K562 (cell line): ENCODE measurements at regions not wholly inside any gene's neighbourhood (a gene's known extent, or its start where the extent isn't known, plus 50 kb on each side); places are given as distances from the start of the nearest gene placed in this dataset.
"Not testable (repeated sequence)": the region's sequence is repeated elsewhere in the genome, so short reads cannot be mapped to it uniquely, and the experiment has no call there.

ENCODE experiments used
- ATAC-seq: fragments of 200-7000 bp; cut with Tn5 transposase; 3 replicates; pipeline ENCODE4 v1.9.1; 2020; ENCODE audit warnings: moderate library complexity
- BruUV-seq: library from RNA; stranded (reverse); fragments of 400-500 nt; replicated peaks from 2 replicates; lab custom pipeline; 2021; lab: Mats Ljungman, UMichigan
- CTCF ChIA-PET: fragments of 300-600 bp; formaldehyde crosslinking; extraction: SDS; loops from one replicate; lab custom pipeline; 2021; ENCODE audit warnings: low intra/inter-chr PET ratio; lab: Yijun Ruan, JAX
- POLR2A ChIA-PET: fragments of 300-600, 350-650 bp; sonication (Branson Sonifier 250); formaldehyde crosslinking; extraction: SDS; loops from one replicate; lab custom pipeline; 2021; ENCODE audit warnings: antibody characterized with exemption, inconsistent platforms; lab: Yijun Ruan, JAX
- DNase-seq, 4 experiments: peaks; one replicate each; pipeline versions ENCODE4 v3.0.0 to v3.0.0-alpha.2; 2011 to 2018; ENCODE audit warnings: low spot score in 3 of 4, mixed read lengths in 3 of 4; ENCODE audit errors: extremely low read depth in 1 of 4
- FAIRE-seq: peaks from 2 replicates; lab custom pipeline; 2011; peaks lifted over from hg19 to GRCh38; lab: Jason Lieb, UNC
- H2AFZ ChIP-seq: 2 replicates; pipeline ENCODE4 v1.6.0; 2011; ENCODE audit warnings: low read depth, low read length, control low read depth, inconsistent platforms
- H3K27ac ChIP-seq: fragments of 200-600 bp; 3 replicates; pipeline ENCODE4 v1.8.0; 2011; ENCODE audit warnings: low read depth, mild to moderate bottlenecking, control low read depth, inconsistent platforms, low read length, moderate library complexity, mixed read lengths; ENCODE audit errors: extremely low read depth
- H3K27me3 ChIP-seq, 2 experiments: fragments of 300-600 bp in 1 of 2; 2 replicates in 1 of 2; 3 replicates in 1 of 2; pipeline versions ENCODE4 v1.6.0 to v1.8.0; 2011; ENCODE audit warnings: inconsistent platforms in 2 of 2, low read length in 2 of 2, mild to moderate bottlenecking in 1 of 2, mixed read lengths in 1 of 2, moderate library complexity in 1 of 2; ENCODE audit not compliant: control insufficient read depth in 2 of 2, insufficient read depth in 2 of 2
- H3K36me3 ChIP-seq: fragments of 300-600 bp; 3 replicates; pipeline ENCODE4 v1.8.0; 2011; ENCODE audit warnings: mild to moderate bottlenecking, low read length, inconsistent platforms; ENCODE audit not compliant: control insufficient read depth, insufficient read depth
- H3K4me1 ChIP-seq, 2 experiments: fragments of 200-600 bp in 1 of 2; replicated peaks in 1 of 2; 2 replicates in 1 of 2; 3 replicates in 1 of 2; pipeline versions ENCODE4 v1.5.1 to v1.8.0; 2011; ENCODE audit warnings: inconsistent platforms in 2 of 2, low read length in 2 of 2, mild to moderate bottlenecking in 1 of 2, mixed read lengths in 1 of 2, moderate library complexity in 1 of 2; ENCODE audit not compliant: control insufficient read depth in 2 of 2, insufficient read depth in 2 of 2
- H3K4me2 ChIP-seq: 2 replicates; pipeline ENCODE4 v1.6.1; 2011; ENCODE audit warnings: low read length, control low read depth, inconsistent platforms, mixed read lengths; ENCODE audit not compliant: insufficient read depth
- H3K4me3 ChIP-seq: fragments of 200-600 bp; sonication (generic), shearing (Covaris generic); 2 replicates; pipeline ENCODE4 v1.5.1; 2016; ENCODE audit warnings: control low read depth, inconsistent platforms
- H3K79me2 ChIP-seq: fragments of 200-600 bp; 3 replicates; pipeline ENCODE4 v1.8.0; 2011; ENCODE audit warnings: low read length, inconsistent platforms; ENCODE audit not compliant: control insufficient read depth, insufficient read depth
- H3K9ac ChIP-seq, 2 experiments: 2 replicates each; pipeline versions ENCODE4 v1.6.0 to v1.6.1; 2011; ENCODE audit warnings: low read depth in 2 of 2, low read length in 2 of 2, control low read depth in 1 of 2, inconsistent platforms in 1 of 2, mild to moderate bottlenecking in 1 of 2, mixed read lengths in 1 of 2; ENCODE audit not compliant: insufficient read depth in 1 of 2
- H3K9me1 ChIP-seq: one replicate; pipeline ENCODE4 v1.6.0; 2011; ENCODE audit warnings: inconsistent platforms, mild to moderate bottlenecking, low read length, moderate library complexity; ENCODE audit not compliant: control insufficient read depth, insufficient read depth
- H3K9me3 ChIP-seq: replicated peaks from 2 replicates; pipeline ENCODE4 v1.5.1; 2011; ENCODE audit warnings: low read depth, low read length, inconsistent platforms; ENCODE audit not compliant: control insufficient read depth, insufficient read depth
- H4K20me1 ChIP-seq: replicated peaks from 2 replicates; pipeline ENCODE4 v1.6.1; 2011; ENCODE audit warnings: low read length, inconsistent platforms, mixed read lengths; ENCODE audit not compliant: control insufficient read depth, insufficient read depth
- HMGN3 ChIP-seq: IDR thresholded peaks from 2 replicates; pipeline ENCODE4 v1.6.1; 2011; ENCODE audit warnings: borderline replicate concordance, low read depth, mild to moderate bottlenecking, mixed read lengths, low read length; ENCODE audit not compliant: insufficient read length; ENCODE audit errors: extremely low read depth
- MCM2 ChIP-seq: fragments of 450-650 bp; IDR thresholded peaks from 2 replicates; pipeline ENCODE4 v1.6.1; 2017; ENCODE audit warnings: low read depth, mild to moderate bottlenecking
- SMARCA5 ChIP-seq: fragments of 450-650 bp; IDR thresholded peaks from 2 replicates; pipeline ENCODE4 v1.6.1; 2016
- TBL1XR1 ChIP-seq, 2 experiments: IDR thresholded peaks; 2 replicates each; pipeline ENCODE4 v1.6.1; 2012; ENCODE audit warnings: improper control_type of control experiment in 2 of 2, low read length in 2 of 2, mild to moderate bottlenecking in 1 of 2
- TCFL5 ChIP-seq: fragments of 250-450 bp; sonication (Bioruptor Pico); conservative IDR thresholded peaks from 2 replicates; pipeline ENCODE4 v1.6.1; 2021; ENCODE audit warnings: mild to moderate bottlenecking, moderate library complexity, matching md5 sums
- ZBTB26 ChIP-seq: fragments of 450-650 bp; formaldehyde crosslinking; IDR thresholded peaks from 2 replicates; pipeline ENCODE4 v1.4.0; 2022; ENCODE audit warnings: missing genetic modification characterization
- ZNF121 ChIP-seq: sonication (generic); formaldehyde crosslinking; conservative IDR thresholded peaks from 2 replicates; pipeline ENCODE4 v1.8.0; 2022; ENCODE audit warnings: missing genetic modification reagents
- WGBS: fragments of 100-300 bp; shearing (Covaris generic); methylation state at CpG from one replicate; pipeline ENCODE4 v1.1.6; 2016; ENCODE audit warnings: low coverage, mixed read lengths; ENCODE audit not compliant: insufficient coverage; ENCODE audit errors: missing lambda C conversion rate; 5-methylcytosine and 5-hydroxymethylcytosine counted together
- in situ Hi-C: fragments of 300-500 bp; cut with MboI; formaldehyde crosslinking; loops from 4 replicates; pipeline ENCODE4 v1.15.0; 2018; ENCODE audit warnings: inconsistent platforms, mixed read lengths
- intact Hi-C: fragments of 100-400 bp; cut with micrococcal nuclease; formaldehyde crosslinking; loops from 2 replicates; pipeline ENCODE4 v1.14.2; 2022
- TF ChIP-seq, protein P1 (sequence below): fragments of 450-650 bp; IDR thresholded peaks from 2 replicates; pipeline ENCODE4 v1.6.1; 2016; ENCODE audit warnings: borderline replicate concordance

- intact Hi-C loops, CTCF ChIA-PET, FAIRE-seq, in situ Hi-C loops, H3K9ac ChIP-seq, DNase-seq, H3K4me2 ChIP-seq, H3K4me3 ChIP-seq, H3K27ac ChIP-seq, H3K9me1 ChIP-seq, BruUV-seq, H3K9me3 ChIP-seq, H3K36me3 ChIP-seq, ATAC-seq, H3K79me2 ChIP-seq, H2AFZ ChIP-seq, H3K4me1 ChIP-seq, H4K20me1 ChIP-seq: not testable (repeated sequence)
- peak; percentile 74 for TF ChIP-seq ZNF121
- WGBS: 3% methylated on average over 5 of the region's 5 CpGs
- H3K27me3 ChIP-seq: peaks cover 2 to 22% of the 10 kb centered on the region in 2 experiments; a peak in 4 of 5 replicates
- POLR2A ChIA-PET: interaction anchor here (0.7 kb wide), 1 partner anchor 9 kb away, joined by 3 read pairs; no protein-coding TSS in a partner anchor
Measured at GRCh38 chr10:21418981-21419576, 106.4 kb downstream of the SKIDA1 start.

DNA sequence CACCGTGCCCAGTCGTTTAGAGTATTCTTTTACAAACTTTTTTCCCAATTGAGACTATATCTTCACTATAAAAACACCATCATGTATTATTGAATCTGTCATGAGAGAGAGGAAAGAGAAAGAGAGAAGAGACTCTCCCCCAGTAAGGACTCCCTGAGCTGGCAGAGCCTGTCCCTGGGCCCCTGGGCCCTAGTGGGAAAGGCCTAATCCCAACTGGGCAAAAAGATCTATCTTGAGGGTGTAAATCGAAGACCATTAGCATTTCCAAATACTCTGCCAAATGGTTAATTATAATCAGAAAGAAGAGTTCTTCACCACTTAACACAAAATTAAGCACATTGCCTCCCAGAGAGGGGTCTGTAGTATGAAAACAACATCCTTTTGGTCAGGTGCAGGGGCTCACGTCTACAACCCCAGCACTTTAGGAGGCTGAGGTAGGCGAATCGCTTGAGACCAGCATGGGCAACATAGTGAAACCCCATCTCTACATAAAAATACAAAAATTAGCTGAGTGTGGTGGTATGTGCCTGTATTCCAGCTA lies 108.2 kb downstream of the SKIDA1 start:
- Histone ChIP-seq H3K36me3 (no peaks in the 10 kb centered on the region), H3K4me1 (no peaks in the 10 kb centered on the region; a peak in 1 of 5 replicates), H3K27ac (no peak overlapping the region), H3K9me3 (no peaks in the 10 kb centered on the region), H3K4me3 (no peak overlapping the region), H3K79me2 (no peaks in the 10 kb centered on the region), H3K27me3 (peaks cover 2 to 22% of the 10 kb centered on the region in 2 experiments; a peak in 4 of 5 replicates), H3K9ac (no peak overlapping the region), H2AFZ (no peak overlapping the region), H3K9me1 (no peaks in the 10 kb centered on the region), H3K4me2 (no peak overlapping the region), H4K20me1 (no peaks in the 10 kb centered on the region)
- TF ChIP-seq ZBTB26 (CRISPR knock-in tag) (no peak), HMGN3 (no peak), SMARCA5 (no peak), TCFL5 (CRISPR knock-in tag) (no peak), MCM2 (no peak), TBL1XR1 (IDR thresholded peaks at IDR 0.05; ENCODE audit: low read length in 2 of 2) (no peak)
- TF ChIP-seq, protein P1, sequence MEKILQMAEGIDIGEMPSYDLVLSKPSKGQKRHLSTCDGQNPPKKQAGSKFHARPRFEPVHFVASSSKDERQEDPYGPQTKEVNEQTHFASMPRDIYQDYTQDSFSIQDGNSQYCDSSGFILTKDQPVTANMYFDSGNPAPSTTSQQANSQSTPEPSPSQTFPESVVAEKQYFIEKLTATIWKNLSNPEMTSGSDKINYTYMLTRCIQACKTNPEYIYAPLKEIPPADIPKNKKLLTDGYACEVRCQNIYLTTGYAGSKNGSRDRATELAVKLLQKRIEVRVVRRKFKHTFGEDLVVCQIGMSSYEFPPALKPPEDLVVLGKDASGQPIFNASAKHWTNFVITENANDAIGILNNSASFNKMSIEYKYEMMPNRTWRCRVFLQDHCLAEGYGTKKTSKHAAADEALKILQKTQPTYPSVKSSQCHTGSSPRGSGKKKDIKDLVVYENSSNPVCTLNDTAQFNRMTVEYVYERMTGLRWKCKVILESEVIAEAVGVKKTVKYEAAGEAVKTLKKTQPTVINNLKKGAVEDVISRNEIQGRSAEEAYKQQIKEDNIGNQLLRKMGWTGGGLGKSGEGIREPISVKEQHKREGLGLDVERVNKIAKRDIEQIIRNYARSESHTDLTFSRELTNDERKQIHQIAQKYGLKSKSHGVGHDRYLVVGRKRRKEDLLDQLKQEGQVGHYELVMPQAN: no peak
- ATAC-seq: no peak
- in situ Hi-C loops: no loop called here
- CTCF ChIA-PET: no interaction called here
- POLR2A ChIA-PET: no interaction called here
- no peak for DNase-seq
- FAIRE-seq: no peak
- intact Hi-C loops: no loop called here
- 19% methylated on average over 6 of the region's 6 CpGs for WGBS
- BruUV-seq: no TSS peak
